ENCODE measurements at regions not wholly inside any gene's neighbourhood (a gene's known extent, or its start where the extent isn't known, plus 50 kb on each side); places are given as distances from the start of the nearest gene placed in this dataset.
"Not testable (repeated sequence)": the region's sequence is repeated elsewhere in the genome, so short reads cannot be mapped to it uniquely, and the experiment has no call there.

- DNase-seq (ENCODE audit: low spot score): no peak
- Mint-ChIP-seq H3K9me3 (ENCODE audit: unreplicated experiment) (peaks cover 13% of the 10 kb centered on the region), H3K4me1 (ENCODE audit: unreplicated experiment) (no peaks in the 10 kb centered on the region), H3K27ac (ENCODE audit: unreplicated experiment) (no peak overlapping the region), H3K4me3 (ENCODE audit: unreplicated experiment) (no peak overlapping the region), H3K36me3 (ENCODE audit: low read depth, unreplicated experiment) (peaks cover 31% of the 10 kb centered on the region), H3K27me3 (ENCODE audit: unreplicated experiment) (peaks cover 8% of the 10 kb centered on the region)
- TF ChIP-seq CTCF (IDR thresholded peaks at IDR 0.05; ENCODE audit: unreplicated experiment): no peak
These were observed 57.4 kb upstream of the DACT2 start for GRCh38 chr6:168376811-168377483.

GRCh38 chr6:168377484-168377855, 57.9 kb upstream of the DACT2 start:
- Mint-ChIP-seq H3K9me3 (ENCODE audit: unreplicated experiment) (peaks cover 13% of the 10 kb centered on the region), H3K36me3 (ENCODE audit: low read depth, unreplicated experiment) (peaks cover 31% of the 10 kb centered on the region), H3K4me3 (ENCODE audit: unreplicated experiment) (no peak overlapping the region), H3K27ac (ENCODE audit: unreplicated experiment) (no peak overlapping the region), H3K4me1 (ENCODE audit: unreplicated experiment) (no peaks in the 10 kb centered on the region), H3K27me3 (ENCODE audit: unreplicated experiment) (peaks cover 8% of the 10 kb centered on the region)
- no peak for DNase-seq (ENCODE audit: low spot score)
- no peak for TF ChIP-seq CTCF (IDR thresholded peaks at IDR 0.05; ENCODE audit: unreplicated experiment)

- Mint-ChIP-seq H3K4me1 (ENCODE audit: unreplicated experiment) (no peaks in the 10 kb centered on the region), H3K36me3 (ENCODE audit: low read depth, unreplicated experiment) (peaks cover 31% of the 10 kb centered on the region), H3K4me3 (ENCODE audit: unreplicated experiment) (peak overlapping the region; percentile 75), H3K9me3 (ENCODE audit: unreplicated experiment) (peaks cover 13% of the 10 kb centered on the region), H3K27me3 (ENCODE audit: unreplicated experiment) (peaks cover 6% of the 10 kb centered on the region), H3K27ac (ENCODE audit: unreplicated experiment) (no peak overlapping the region)
- no peak for DNase-seq (ENCODE audit: low spot score)
- TF ChIP-seq CTCF (IDR thresholded peaks at IDR 0.05; ENCODE audit: unreplicated experiment): no peak
These were observed 58.6 kb upstream of the DACT2 start for GRCh38 chr6:168377856-168378832.

- Mint-ChIP-seq H3K9me3 (ENCODE audit: unreplicated experiment) (peaks cover 13% of the 10 kb centered on the region), H3K36me3 (ENCODE audit: low read depth, unreplicated experiment) (peaks cover 31% of the 10 kb centered on the region)
- H3K4me1 Mint-ChIP-seq (ENCODE audit: unreplicated experiment); DNase-seq (ENCODE audit: low spot score); H3K27ac Mint-ChIP-seq (ENCODE audit: unreplicated experiment); H3K27me3 Mint-ChIP-seq (ENCODE audit: unreplicated experiment); H3K4me3 Mint-ChIP-seq (ENCODE audit: unreplicated experiment): not testable (repeated sequence)
These were observed 60.0 kb upstream of the DACT2 start for GRCh38 chr6:168379579-168379978.

GRCh38 chr6:168380166-168380955, 60.6 kb upstream of the SMOC2 start:
- peak overlapping the region; percentile 51 for H3K4me3 Mint-ChIP-seq (ENCODE audit: unreplicated experiment)
- peaks cover 13% of the 10 kb centered on the region for H3K9me3 Mint-ChIP-seq (ENCODE audit: unreplicated experiment)
- DNase-seq (ENCODE audit: low spot score): not testable (repeated sequence)

More at GRCh38 chr6:168380166-168380955, 60.6 kb upstream of the SMOC2 start:
- peaks cover 31% of the 10 kb centered on the region for H3K36me3 Mint-ChIP-seq (ENCODE audit: low read depth, unreplicated experiment)
- not testable (repeated sequence) for H3K4me1 Mint-ChIP-seq (ENCODE audit: unreplicated experiment); H3K27ac Mint-ChIP-seq (ENCODE audit: unreplicated experiment); H3K27me3 Mint-ChIP-seq (ENCODE audit: unreplicated experiment)
